Adrenal gland (tissue), 9 donors: ENCODE measurements at regions not wholly inside any gene's neighbourhood (a gene's known extent, or its start where the extent isn't known, plus 50 kb on each side); places are given as distances from the start of the nearest gene placed in this dataset.

ENCODE experiments used
- DNase-seq, 7 donors: peaks; one replicate each; pipeline ENCODE4 v3.0.0-alpha.2; 2019 to 2020
- H3K27ac ChIP-seq, 5 donors: fragments of 200-600 bp; sonication (generic) in 4 of 5; 1 replicate in 3 of 5; 2 replicates in 2 of 5; pipeline versions ENCODE4 v1.5.1 to v1.8.0; 2016 to 2020; ENCODE audit warnings: mild to moderate bottlenecking in 1 of 5
- H3K27me3 ChIP-seq: fragments of 200-600 bp; 2 replicates; pipeline ENCODE4 v1.8.0; 2021
- H3K36me3 ChIP-seq, 2 donors: fragments of 200-600 bp; replicated peaks in 1 of 2; 1 replicate in 1 of 2; 2 replicates in 1 of 2; pipeline versions ENCODE4 v1.5.1 to v1.8.0; 2018 to 2022
- H3K4me1 ChIP-seq, 2 donors: fragments of 200-600 bp; replicated peaks in 1 of 2; 1 replicate in 1 of 2; 2 replicates in 1 of 2; pipeline versions ENCODE4 v1.5.1 to v1.8.0; 2018 to 2021
- H3K4me3 ChIP-seq, 4 donors: fragments of 200-600 bp; sonication (generic) in 3 of 4; one replicate each; pipeline ENCODE4 v1.5.1; 2016 to 2018
- H3K9me3 ChIP-seq, 3 donors: fragments of 200-600 bp; sonication (generic) in 1 of 3; replicated peaks in 1 of 3; 1 replicate in 2 of 3; 2 replicates in 1 of 3; pipeline versions ENCODE4 v1.5.1 to v1.8.0; 2016 to 2021
- CTCF ChIP-seq, 6 experiments: fragments of 450-650 bp in 4 of 6; fragments of 200-600 bp in 2 of 6; sonication (generic) in 1 of 6; IDR thresholded peaks; 1 replicate in 5 of 6; 2 replicates in 1 of 6; pipeline versions ENCODE4 v1.5.1 to v1.8.0; 2016 to 2021; ENCODE audit warnings: antibody characterized with exemption in 6 of 6, mild to moderate bottlenecking in 2 of 6, moderate library complexity in 1 of 6
- POLR2A ChIP-seq, 2 donors: fragments of 450-650 bp; IDR thresholded peaks; one replicate each; pipeline ENCODE4 v1.6.1; 2017; ENCODE audit warnings: antibody characterized with exemption in 2 of 2, mild to moderate bottlenecking in 2 of 2, moderate library complexity in 1 of 2
- WGBS, 4 donors: extraction: QIAGEN DNeasy Blood & Tissue Kit in 2 of 4; methylation state at CpG; one replicate each; pipeline versions ENCODE4 v1.1.5 to v1.1.7; 2013 to 2017; 5-methylcytosine and 5-hydroxymethylcytosine counted together
- intact Hi-C, 2 donors: fragments of 100-400 bp; cut with DNase I; formaldehyde crosslinking; loops; one replicate each; pipeline versions ENCODE4 v1.14.1 to v1.15.0; 2022 to 2023
- donor health status: healthy with polysubstance abuse.
- donor health status: Bipolar disorder and iron deficiency.
- donor health status: DM: yes; HTN: yes; CAD: no.
- donor health status: DM: no; HTN: no; CAD: no.
- donor health status: DM: no; HTN: no; CAD: no.

- DNase-seq, result no peak
- no peaks in the 10 kb centered on the region for H3K36me3 ChIP-seq
- no peak overlapping the region for H3K27ac ChIP-seq
- no peaks in the 10 kb centered on the region for H3K4me1 ChIP-seq
- H3K4me3 ChIP-seq, result no peak overlapping the region
- no peaks in the 10 kb centered on the region for H3K9me3 ChIP-seq
- WGBS, 4 donors, result 76 to 85% (median 80%) methylated on average over 6 of the region's 6 CpGs
- no peaks in the 10 kb centered on the region for H3K27me3 ChIP-seq
- TF ChIP-seq POLR2A (IDR thresholded peaks at IDR 0.05), result no peak
- TF ChIP-seq CTCF (IDR thresholded peaks at IDR 0.05), result no peak
- intact Hi-C loops, result no loop called here
These were observed 251.6 kb upstream of the FIGN start for GRCh38 chr2:163987175-163987940.

DNA sequence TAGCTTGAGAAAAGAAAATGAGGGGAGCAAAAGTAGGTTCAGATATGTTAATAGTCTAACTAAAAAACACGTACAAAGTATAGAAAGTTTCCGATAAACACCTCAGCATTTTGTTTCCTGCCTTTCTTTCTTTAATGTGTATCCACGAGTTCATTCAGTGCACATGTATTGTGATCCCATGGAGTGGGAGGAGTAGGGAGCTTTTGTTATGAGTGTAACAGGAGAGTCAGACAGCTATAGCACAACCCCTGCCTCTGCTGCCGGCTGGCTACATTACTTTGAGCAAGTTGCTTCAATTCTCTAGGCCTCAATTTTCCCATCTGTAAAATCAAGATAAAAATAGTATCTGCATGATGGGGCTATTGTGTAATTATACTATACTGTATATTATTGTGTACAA lies 249.2 kb upstream of the FIGN start:
- no peak overlapping the region for H3K27ac ChIP-seq
- no peaks in the 10 kb centered on the region for H3K9me3 ChIP-seq
- TF ChIP-seq POLR2A (IDR thresholded peaks at IDR 0.05), result no peak
- no peak for TF ChIP-seq CTCF (IDR thresholded peaks at IDR 0.05)
- WGBS, 4 donors, result 69 to 80% (median 76%) methylated on average over 4 of the region's 4 CpGs
- DNase-seq, result no peak
- H3K4me1 ChIP-seq, result no peaks in the 10 kb centered on the region
- no peak overlapping the region for H3K4me3 ChIP-seq
- no peaks in the 10 kb centered on the region for H3K36me3 ChIP-seq
- H3K27me3 ChIP-seq, result no peaks in the 10 kb centered on the region
- intact Hi-C loops, result no loop called here

- intact Hi-C loops, result no loop called here
- H3K27ac ChIP-seq, result no peak overlapping the region
- no peak for DNase-seq
- 60 to 85% (median 75%) methylated on average over 2 of the region's 2 CpGs for WGBS, 4 donors
- no peaks in the 10 kb centered on the region for H3K9me3 ChIP-seq
- no peaks in the 10 kb centered on the region for H3K27me3 ChIP-seq
- TF ChIP-seq CTCF (IDR thresholded peaks at IDR 0.05), result no peak
- TF ChIP-seq POLR2A (IDR thresholded peaks at IDR 0.05), result no peak
- H3K4me3 ChIP-seq, result no peak overlapping the region
- H3K4me1 ChIP-seq, result no peaks in the 10 kb centered on the region
- H3K36me3 ChIP-seq, result no peaks in the 10 kb centered on the region
These were observed 248.1 kb upstream of the FIGN start for GRCh38 chr2:163983911-163984310.

DNA sequence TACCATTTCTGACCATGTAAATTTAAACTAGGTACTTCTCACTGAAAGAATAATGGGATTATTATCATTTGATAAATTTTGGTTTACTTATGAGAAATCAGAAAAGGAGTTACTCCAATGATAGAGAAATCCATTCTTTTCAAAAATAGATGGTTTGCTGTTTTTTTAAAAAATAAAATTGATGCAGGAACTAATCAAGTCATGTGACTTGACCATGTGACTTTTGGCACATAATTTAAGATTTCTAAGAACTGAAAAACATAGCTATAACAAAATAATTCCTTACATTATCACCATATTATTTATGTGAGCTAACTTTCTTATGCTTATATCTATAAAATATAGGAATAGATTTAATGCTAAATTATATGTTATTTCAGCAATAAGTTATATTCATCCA lies 247.1 kb upstream of the FIGN start:
- no peak for DNase-seq
- H3K36me3 ChIP-seq, result no peaks in the 10 kb centered on the region
- intact Hi-C loops, result no loop called here
- H3K27ac ChIP-seq, result no peak overlapping the region
- H3K4me1 ChIP-seq, result no peaks in the 10 kb centered on the region
- no peaks in the 10 kb centered on the region for H3K27me3 ChIP-seq
- no peak overlapping the region for H3K4me3 ChIP-seq
- H3K9me3 ChIP-seq, result no peaks in the 10 kb centered on the region
- no peak for TF ChIP-seq CTCF (IDR thresholded peaks at IDR 0.05)
- no peak for TF ChIP-seq POLR2A (IDR thresholded peaks at IDR 0.05)
